GM12892 (cell line): ENCODE measurements at regions not wholly inside any gene's neighbourhood (a gene's known extent, or its start where the extent isn't known, plus 50 kb on each side); places are given as distances from the start of the nearest gene placed in this dataset.
A peak's percentile ranks its signal among the peaks of the same experiment; 100 is the strongest.

Experiments used
- DNase-seq: peaks from one replicate; pipeline ENCODE4 v3.0.0; 2011; ENCODE audit not compliant: insufficient read length
- FAIRE-seq: peaks from 2 replicates; lab custom pipeline; 2011; peaks lifted over from hg19 to GRCh38; lab: Jason Lieb, UNC
- POLR2A ChIP-seq: IDR thresholded peaks from 2 replicates; pipeline ENCODE4 v1.6.1; 2011; ENCODE audit warnings: low read depth, low read length, control low read depth
- POLR2AphosphoS5 ChIP-seq: IDR thresholded peaks from 2 replicates; pipeline ENCODE4 v1.6.1; 2011; ENCODE audit warnings: low read depth, low read length, control low read depth
- TAF1 ChIP-seq: IDR thresholded peaks from 2 replicates; pipeline ENCODE4 v1.6.1; 2011; ENCODE audit warnings: low read depth, mild to moderate bottlenecking, control low read depth, low read length, borderline replicate concordance

GRCh38 chr20:16801919-16802651 is 53.9 kb downstream of the OTOR start:
- no peak for DNase-seq
- TF ChIP-seq POLR2AphosphoS5 (no peak), TAF1 (no peak), POLR2A (no peak)
- FAIRE-seq, result peak; percentile 87

- DNase-seq (no peak), FAIRE-seq (no peak)
- TF ChIP-seq POLR2AphosphoS5 (no peak), TAF1 (no peak), POLR2A (no peak)
These were observed 54.4 kb downstream of the OTOR start for GRCh38 chr20:16802652-16802935.

- TF ChIP-seq TAF1 (no peak), POLR2AphosphoS5 (no peak), POLR2A (no peak)
- DNase-seq (peak; percentile 12), FAIRE-seq (no peak)
These were observed 56.0 kb downstream of the OTOR start for GRCh38 chr20:16803965-16804792.

GRCh38 chr20:16804793-16805187 is 56.6 kb downstream of the OTOR start:
- FAIRE-seq, result no peak
- TF ChIP-seq POLR2A (no peak), TAF1 (no peak), POLR2AphosphoS5 (no peak)
- no peak for DNase-seq

- DNase-seq, result no peak
- FAIRE-seq, result no peak
- no peak for TF ChIP-seq POLR2AphosphoS5
- no peak for TF ChIP-seq TAF1
- no peak for TF ChIP-seq POLR2A
These were observed 57.9 kb downstream of the OTOR start for GRCh38 chr20:16806061-16806460.

- TF ChIP-seq POLR2AphosphoS5 (no peak), TAF1 (no peak), POLR2A (no peak)
- no peak for FAIRE-seq
- no peak for DNase-seq
These were observed 58.7 kb downstream of the OTOR start for GRCh38 chr20:16806886-16807285.

GRCh38 chr20:16808796-16809195 is 60.6 kb downstream of the OTOR start:
- FAIRE-seq, result no peak
- no peak for DNase-seq
- no peak for TF ChIP-seq POLR2A
- TF ChIP-seq TAF1, result no peak
- no peak for TF ChIP-seq POLR2AphosphoS5

- TF ChIP-seq TAF1 (no peak), POLR2A (no peak), POLR2AphosphoS5 (no peak)
- DNase-seq, result no peak
- no peak for FAIRE-seq
These were observed 62.1 kb downstream of the OTOR start for GRCh38 chr20:16810216-16810615.

GRCh38 chr20:16816192-16816591 is 68.0 kb downstream of the OTOR start:
- DNase-seq (no peak), FAIRE-seq (no peak)
- TF ChIP-seq TAF1 (no peak), POLR2AphosphoS5 (no peak), POLR2A (no peak)

GRCh38 chr20:16819483-16819882 is 71.3 kb downstream of the OTOR start:
- TF ChIP-seq POLR2A (no peak), TAF1 (no peak), POLR2AphosphoS5 (no peak)
- FAIRE-seq (no peak), DNase-seq (no peak)

- peak; percentile 83 for FAIRE-seq
- no peak for DNase-seq
- no peak for TF ChIP-seq POLR2AphosphoS5
- TF ChIP-seq TAF1, result no peak
- no peak for TF ChIP-seq POLR2A
These were observed 73.3 kb downstream of the OTOR start for GRCh38 chr20:16821211-16822089.
